Right atrium auricular region (tissue), 2 donors: ENCODE measurements at regions not wholly inside any gene's neighbourhood (a gene's known extent, or its start where the extent isn't known, plus 50 kb on each side); places are given as distances from the start of the nearest gene placed in this dataset.
"Not testable (repeated sequence)": the region's sequence is repeated elsewhere in the genome, so short reads cannot be mapped to it uniquely, and the experiment has no call there.

Source experiments
- DNase-seq: peaks from one replicate; pipeline ENCODE4 v3.0.0-alpha.2; 2019; ENCODE audit warnings: low spot score
- H3K27ac ChIP-seq, 2 donors: fragments of 200-600 bp; sonication (generic); 1 replicate in 1 of 2; 2 replicates in 1 of 2; pipeline ENCODE4 v1.5.1; 2016 to 2019
- H3K27me3 ChIP-seq, 2 donors: fragments of 200-600 bp; sonication (generic); one replicate each; pipeline versions ENCODE4 v1.5.1 to v1.6.0; 2017 to 2019
- H3K36me3 ChIP-seq: fragments of 200-600 bp; sonication (generic); one replicate; pipeline ENCODE4 v1.5.1; 2016
- H3K4me1 ChIP-seq, 2 donors: fragments of 200-600 bp; sonication (generic); one replicate each; pipeline versions ENCODE4 v1.5.1 to v1.6.0; 2017 to 2019
- H3K4me3 ChIP-seq, 2 donors: fragments of 200-600 bp; sonication (generic); 1 replicate in 1 of 2; 2 replicates in 1 of 2; pipeline ENCODE4 v1.5.1; 2017 to 2019; ENCODE audit warnings: mild to moderate bottlenecking in 1 of 2, moderate library complexity in 1 of 2
- H3K9me3 ChIP-seq, 2 donors: fragments of 200-600 bp; sonication (generic); one replicate each; pipeline ENCODE4 v1.5.1; 2019
- TF ChIP-seq, protein P1 (sequence below), 2 donors: fragments of 200-600 bp; sonication (generic); IDR thresholded peaks; one replicate each; pipeline ENCODE4 v1.5.1; 2019; ENCODE audit warnings: antibody characterized with exemption in 2 of 2

DNA sequence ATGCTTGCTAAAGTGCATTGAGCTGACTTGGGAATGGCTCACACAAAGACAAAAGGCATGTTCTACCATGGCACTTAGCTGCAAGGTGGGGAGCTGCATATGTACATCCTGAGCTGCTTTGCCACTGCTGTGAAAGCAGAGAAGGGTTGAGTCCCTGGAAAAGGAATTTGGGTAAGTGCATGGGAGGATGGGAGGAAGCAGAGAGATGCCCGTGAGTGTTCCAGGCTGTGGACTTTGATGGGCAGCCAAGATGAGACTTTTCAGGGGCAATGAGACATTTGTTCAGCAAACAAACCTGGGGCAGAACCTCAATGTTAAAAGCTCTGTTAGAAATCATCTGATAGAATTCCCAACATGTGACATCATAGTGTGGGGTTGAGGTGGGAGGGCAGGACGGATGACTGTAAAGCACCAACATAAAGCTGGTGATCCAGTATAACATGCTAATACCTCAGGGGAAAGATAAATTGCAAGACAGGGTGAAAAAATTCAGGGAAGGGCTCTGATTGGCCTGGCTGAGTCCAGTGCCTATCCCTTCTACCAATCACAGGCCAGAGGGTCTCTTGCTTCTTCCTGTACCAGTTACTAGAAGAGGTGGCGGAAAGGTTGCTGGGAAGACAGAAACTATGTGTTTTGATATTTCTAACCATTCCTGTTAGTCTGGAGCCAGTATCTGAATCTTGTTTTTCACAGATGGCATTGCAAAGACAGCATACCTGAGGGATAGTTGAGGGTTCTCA is 163.2 kb downstream of the UTP18 start:
- Histone ChIP-seq H3K27ac (no peak overlapping the region), H3K9me3 (no peaks in the 10 kb centered on the region), H3K36me3 (no peaks in the 10 kb centered on the region), H3K4me3 (no peak overlapping the region), H3K4me1 (no peaks in the 10 kb centered on the region), H3K27me3 (no peaks in the 10 kb centered on the region)
- TF ChIP-seq, protein P1, sequence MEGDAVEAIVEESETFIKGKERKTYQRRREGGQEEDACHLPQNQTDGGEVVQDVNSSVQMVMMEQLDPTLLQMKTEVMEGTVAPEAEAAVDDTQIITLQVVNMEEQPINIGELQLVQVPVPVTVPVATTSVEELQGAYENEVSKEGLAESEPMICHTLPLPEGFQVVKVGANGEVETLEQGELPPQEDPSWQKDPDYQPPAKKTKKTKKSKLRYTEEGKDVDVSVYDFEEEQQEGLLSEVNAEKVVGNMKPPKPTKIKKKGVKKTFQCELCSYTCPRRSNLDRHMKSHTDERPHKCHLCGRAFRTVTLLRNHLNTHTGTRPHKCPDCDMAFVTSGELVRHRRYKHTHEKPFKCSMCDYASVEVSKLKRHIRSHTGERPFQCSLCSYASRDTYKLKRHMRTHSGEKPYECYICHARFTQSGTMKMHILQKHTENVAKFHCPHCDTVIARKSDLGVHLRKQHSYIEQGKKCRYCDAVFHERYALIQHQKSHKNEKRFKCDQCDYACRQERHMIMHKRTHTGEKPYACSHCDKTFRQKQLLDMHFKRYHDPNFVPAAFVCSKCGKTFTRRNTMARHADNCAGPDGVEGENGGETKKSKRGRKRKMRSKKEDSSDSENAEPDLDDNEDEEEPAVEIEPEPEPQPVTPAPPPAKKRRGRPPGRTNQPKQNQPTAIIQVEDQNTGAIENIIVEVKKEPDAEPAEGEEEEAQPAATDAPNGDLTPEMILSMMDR (IDR thresholded peaks at IDR 0.05): no peak
- DNase-seq: no peak

- Histone ChIP-seq H3K4me1 (no peaks in the 10 kb centered on the region), H3K27ac (no peak overlapping the region), H3K4me3 (no peak overlapping the region), H3K27me3 (no peaks in the 10 kb centered on the region), H3K36me3 (no peaks in the 10 kb centered on the region), H3K9me3 (no peaks in the 10 kb centered on the region)
- TF ChIP-seq, protein P1 (IDR thresholded peaks at IDR 0.05): no peak
- DNase-seq: no peak
Measured at GRCh38 chr17:51425773-51426172, 165.4 kb downstream of the UTP18 start.

GRCh38 chr17:51427323-51427811 is 167.0 kb downstream of the UTP18 start:
- Histone ChIP-seq H3K9me3 (no peaks in the 10 kb centered on the region), H3K27ac (no peak overlapping the region)
- DNase-seq: no peak

GRCh38 chr17:51427856-51428255 is 167.5 kb downstream of the UTP18 start:
- no peak overlapping the region for H3K27ac ChIP-seq
- H3K4me1 ChIP-seq: no peaks in the 10 kb centered on the region
- no peak overlapping the region for H3K4me3 ChIP-seq
- DNase-seq: no peak
- TF ChIP-seq, protein P1 (IDR thresholded peaks at IDR 0.05): no peak
- H3K27me3 ChIP-seq: no peaks in the 10 kb centered on the region
- no peaks in the 10 kb centered on the region for H3K36me3 ChIP-seq
- no peaks in the 10 kb centered on the region for H3K9me3 ChIP-seq

More at GRCh38 chr17:51427323-51427811, 167.0 kb downstream of the UTP18 start:
- Histone ChIP-seq H3K4me1 (no peaks in the 10 kb centered on the region), H3K4me3 (no peak overlapping the region), H3K36me3 (no peaks in the 10 kb centered on the region), H3K27me3 (no peaks in the 10 kb centered on the region)
- TF ChIP-seq, protein P1 (IDR thresholded peaks at IDR 0.05): no peak

DNA sequence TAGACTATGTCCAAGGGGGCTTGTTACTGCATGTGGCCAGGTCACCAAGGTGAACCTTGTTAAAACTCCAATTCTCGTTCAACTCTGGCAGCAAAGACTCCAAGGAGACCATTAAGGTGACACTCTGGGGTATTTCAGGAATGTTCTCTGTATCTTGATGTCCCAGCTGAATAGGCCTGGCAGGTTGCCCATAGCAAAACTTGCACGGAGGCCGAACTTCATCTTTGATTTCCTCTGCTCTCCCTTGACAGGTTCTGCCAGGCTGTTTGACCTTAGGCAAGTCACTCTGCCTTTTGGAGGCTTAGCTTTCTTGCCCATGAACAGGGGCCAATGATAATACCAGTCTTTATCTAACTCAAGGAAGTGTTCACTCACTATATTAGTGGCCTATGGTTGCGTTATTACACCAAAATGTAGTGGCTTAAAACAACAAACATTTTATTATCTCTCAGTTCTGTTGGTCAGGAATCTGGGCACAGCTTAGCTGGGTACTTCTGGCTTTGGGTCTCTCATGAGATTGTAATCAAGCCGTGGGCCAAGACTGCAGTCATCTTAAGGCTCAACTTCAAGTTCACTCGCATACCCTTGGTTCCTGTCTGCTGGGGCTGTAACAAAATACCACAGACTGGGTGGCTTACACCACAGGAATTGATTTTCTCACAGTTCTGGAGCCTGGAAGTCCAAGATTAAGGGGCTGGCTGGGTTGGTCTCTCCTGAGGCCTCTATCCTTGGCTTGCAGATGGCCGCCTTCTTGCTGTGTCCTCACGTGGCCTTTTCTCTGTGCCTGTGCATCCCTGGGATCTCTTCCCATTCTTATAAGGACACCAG is 168.5 kb downstream of the UTP18 start:
- no peaks in the 10 kb centered on the region for H3K9me3 ChIP-seq
- no peak overlapping the region for H3K27ac ChIP-seq
- H3K36me3 ChIP-seq: no peaks in the 10 kb centered on the region
- no peak for DNase-seq
- no peaks in the 10 kb centered on the region for H3K4me1 ChIP-seq
- TF ChIP-seq, protein P1 (IDR thresholded peaks at IDR 0.05): no peak
- H3K4me3 ChIP-seq: no peak overlapping the region
- no peaks in the 10 kb centered on the region for H3K27me3 ChIP-seq

- not testable (repeated sequence) for H3K36me3 ChIP-seq, H3K9me3 ChIP-seq, H3K27me3 ChIP-seq, H3K27ac ChIP-seq, H3K4me3 ChIP-seq, H3K4me1 ChIP-seq, DNase-seq
Measured at GRCh38 chr17:51429938-51430337, 169.6 kb downstream of the UTP18 start.
